Endometrial microvascular endothelial cells (primary cell): ENCODE measurements at regions not wholly inside any gene's neighbourhood (a gene's known extent, or its start where the extent isn't known, plus 50 kb on each side); places are given as distances from the start of the nearest gene placed in this dataset.

Experiments used
- in situ Hi-C: cut with HindIII; loops from 2 replicates; pipeline ENCODE4 v1.10.0; 2017; ENCODE audit warnings: low sequenced_read_pairs, low pct_unique_long_range_greater_than_20kb; ENCODE audit errors: inconsistent ontology term

GRCh38 chr2:236973343-236973980 is 112.2 kb upstream of the COPS8 start:
- in situ Hi-C loops: no loop called here

DNA sequence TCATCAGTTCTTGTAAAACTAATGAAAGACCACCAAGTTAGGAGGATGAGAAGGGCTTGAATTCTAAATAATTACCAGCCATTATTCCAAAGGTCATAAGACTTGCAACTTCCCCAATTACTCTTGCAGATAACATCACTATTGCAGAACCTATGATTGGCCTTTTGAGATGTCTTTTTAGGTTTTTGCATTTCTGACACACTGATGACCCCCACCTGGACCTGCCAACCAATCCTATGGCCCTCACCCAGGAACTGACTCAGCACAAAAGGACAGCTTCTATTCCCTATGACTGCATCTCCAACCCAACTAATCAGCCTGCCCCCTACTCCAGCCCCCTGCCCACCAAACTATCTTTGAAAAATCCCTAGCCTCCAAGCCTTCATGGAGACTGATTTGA is 111.5 kb upstream of the COPS8 start:
- in situ Hi-C loops: no loop called here

- in situ Hi-C loops: no loop called here
These were observed 110.9 kb upstream of the COPS8 start for GRCh38 chr2:236974752-236975151.

GRCh38 chr2:236975766-236976165 is 109.9 kb upstream of the COPS8 start:
- in situ Hi-C loops: no loop called here

GRCh38 chr2:236976266-236977062 is 109.2 kb upstream of the COPS8 start:
- in situ Hi-C loops: no loop called here

DNA sequence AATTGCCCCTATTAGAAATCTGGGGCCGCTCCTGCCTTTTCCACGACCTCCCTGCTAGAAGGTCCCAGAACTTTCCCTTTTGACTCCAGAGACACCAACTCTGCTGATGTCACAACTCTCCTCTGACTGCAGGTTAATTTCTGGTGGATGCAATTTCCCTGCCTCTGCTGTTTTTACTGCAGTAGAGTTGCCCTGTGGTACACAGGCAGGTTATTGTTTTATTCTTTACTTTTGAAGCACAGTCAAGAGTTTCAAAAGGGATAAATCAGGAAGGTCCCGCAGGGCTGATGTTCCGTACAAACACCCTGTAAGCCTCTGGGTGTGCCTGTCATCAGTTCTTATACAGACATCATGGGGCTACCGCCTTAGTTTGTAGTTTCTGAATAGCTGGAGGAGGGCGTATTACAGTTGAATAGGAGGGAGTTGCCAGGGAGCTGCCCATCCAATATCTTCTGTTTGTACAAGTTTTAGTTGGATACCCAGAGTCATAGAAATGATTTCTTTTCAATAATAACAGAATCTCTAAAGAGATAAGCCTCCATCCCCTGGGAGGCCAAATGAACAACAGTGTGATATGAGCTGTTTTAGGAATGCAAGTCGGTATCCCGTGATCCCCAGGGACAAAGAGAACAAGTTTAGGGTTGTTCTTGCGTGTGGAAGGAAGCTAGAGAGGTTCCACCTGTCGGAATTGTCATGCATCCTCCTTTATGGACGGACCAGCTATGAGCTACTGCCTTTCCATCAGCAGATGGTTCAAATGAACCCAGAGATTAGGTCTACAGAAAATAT is 108.4 kb upstream of the COPS8 start:
- in situ Hi-C loops: no loop called here

GRCh38 chr2:236977852-236978398 is 107.8 kb upstream of the COPS8 start:
- in situ Hi-C loops: no loop called here

- in situ Hi-C loops: no loop called here
These were observed 106.0 kb upstream of the COPS8 start for GRCh38 chr2:236979664-236980063.

- in situ Hi-C loops: no loop called here
These were observed 104.7 kb upstream of the COPS8 start for GRCh38 chr2:236980961-236981360.

GRCh38 chr2:236981701-236982485 is 103.8 kb upstream of the COPS8 start:
- in situ Hi-C loops: no loop called here

DNA sequence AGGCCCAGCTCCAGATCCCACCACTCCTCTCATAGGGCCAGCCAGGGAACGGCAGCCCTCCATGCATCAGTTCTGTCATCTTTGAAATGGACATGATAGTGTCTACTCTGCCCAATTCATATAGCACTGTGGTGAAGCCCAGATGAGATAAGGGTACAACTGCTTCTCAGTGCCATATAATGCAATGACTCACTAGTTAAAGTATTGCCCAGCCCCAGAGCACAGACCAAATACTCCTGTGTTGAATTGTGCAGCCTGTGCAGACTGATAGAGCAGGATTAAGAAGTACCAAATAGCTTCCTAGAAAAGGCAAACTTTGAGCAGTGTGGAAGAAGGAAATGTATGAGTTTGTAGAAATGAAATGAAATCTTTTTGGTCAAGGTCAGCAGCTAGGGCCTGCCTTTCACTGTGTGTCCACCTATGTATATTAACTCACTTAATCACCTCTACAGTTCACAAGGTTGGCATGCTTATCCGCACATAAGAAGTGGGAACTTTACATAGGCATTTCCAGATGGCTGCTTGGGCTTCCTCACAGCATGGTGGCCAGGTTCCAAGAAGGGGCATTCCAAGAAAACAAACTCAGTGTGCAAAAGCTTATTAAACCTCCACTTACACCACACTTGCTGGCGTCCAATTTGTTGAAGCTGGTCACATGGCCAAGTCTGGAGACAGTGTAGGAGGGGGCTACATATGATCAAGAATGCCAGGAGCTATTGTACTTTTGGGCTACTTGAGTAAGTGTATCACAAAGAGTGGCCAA is 102.8 kb upstream of the COPS8 start:
- in situ Hi-C loops: no loop called here

DNA sequence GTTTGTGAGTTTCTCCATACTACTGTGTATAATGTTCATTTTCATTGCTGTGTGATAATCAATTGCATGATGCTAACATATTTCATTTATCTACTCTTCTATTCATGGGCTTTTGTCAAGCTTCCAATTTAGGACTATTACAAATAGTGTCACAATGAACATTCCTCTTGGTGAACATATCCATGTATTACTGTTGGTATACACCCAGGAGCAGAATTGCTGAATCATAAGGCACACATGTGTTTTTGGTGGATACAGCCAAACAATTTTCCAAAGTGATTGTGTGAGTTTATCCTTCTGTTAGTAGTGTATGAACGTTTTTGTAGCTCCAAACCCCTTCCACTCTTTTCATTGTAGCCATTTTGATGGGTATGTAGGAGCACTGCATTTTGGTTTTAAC is 101.6 kb upstream of the COPS8 start:
- in situ Hi-C loops: no loop called here

DNA sequence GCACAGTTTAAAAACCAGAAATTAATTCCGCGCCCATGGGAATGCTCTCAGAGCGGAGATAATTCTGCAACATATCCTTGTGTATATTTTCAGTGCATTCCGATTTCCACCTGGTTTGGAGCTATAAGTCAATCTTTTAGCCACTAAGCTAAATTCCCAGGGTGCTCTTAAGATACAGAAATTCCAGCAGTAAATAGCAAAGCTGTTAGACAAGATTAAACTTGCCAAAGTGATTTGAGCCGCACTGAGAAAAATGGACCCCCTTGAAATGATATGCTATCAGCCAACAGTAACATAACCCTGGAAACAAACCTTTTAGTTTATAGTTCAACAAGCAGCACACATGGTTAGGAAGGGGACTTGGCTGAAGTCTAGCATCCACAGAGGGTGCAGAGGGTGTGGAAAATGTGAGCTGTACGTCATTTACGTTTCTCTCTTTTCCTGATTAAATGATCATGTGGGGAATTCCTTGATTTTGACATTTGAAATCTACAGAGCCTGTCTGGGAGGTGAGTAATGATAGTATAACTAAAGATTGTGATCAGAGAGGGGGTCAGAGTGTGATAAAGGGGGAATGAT is 99.8 kb upstream of the COPS8 start:
- in situ Hi-C loops: no loop called here

GRCh38 chr2:236986524-236987330 is 99.0 kb upstream of the COPS8 start:
- in situ Hi-C loops: no loop called here

- in situ Hi-C loops: no loop called here
These were observed 97.5 kb upstream of the COPS8 start for GRCh38 chr2:236988216-236988615.

- in situ Hi-C loops: no loop called here
These were observed 96.7 kb upstream of the COPS8 start for GRCh38 chr2:236988690-236989624.
